ENCODE measurements at regions not wholly inside any gene's neighbourhood (a gene's known extent, or its start where the extent isn't known, plus 50 kb on each side); places are given as distances from the start of the nearest gene placed in this dataset.

DNA sequence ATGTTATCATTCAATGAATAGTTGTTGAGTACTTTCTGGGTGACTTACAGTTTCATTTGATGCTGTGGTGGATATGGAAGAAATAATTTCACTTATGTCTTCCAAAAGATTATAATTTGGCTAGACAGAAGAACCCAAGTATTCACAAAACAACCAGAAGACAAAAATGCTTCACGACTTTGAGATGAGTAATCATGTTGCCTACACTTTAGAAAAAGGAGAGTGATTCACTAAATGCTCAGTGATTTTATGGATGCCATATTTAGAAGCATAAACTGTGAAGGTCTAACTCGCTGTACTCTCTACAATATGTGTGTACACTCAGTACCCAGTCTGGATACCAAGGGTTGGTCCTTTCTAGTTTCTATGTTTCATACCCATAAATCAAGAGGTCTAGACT, 101.3 kb upstream of the E2F7 start:
- POLR2A ChIA-PET: no interaction called here
- H3K4me1 Mint-ChIP-seq (ENCODE audit: low read depth): no peaks in the 10 kb centered on the region
- no peak overlapping the region for H3K27ac ChIP-seq (ENCODE audit: low read depth in 1 of 2, low read length in 2 of 2)

DNA sequence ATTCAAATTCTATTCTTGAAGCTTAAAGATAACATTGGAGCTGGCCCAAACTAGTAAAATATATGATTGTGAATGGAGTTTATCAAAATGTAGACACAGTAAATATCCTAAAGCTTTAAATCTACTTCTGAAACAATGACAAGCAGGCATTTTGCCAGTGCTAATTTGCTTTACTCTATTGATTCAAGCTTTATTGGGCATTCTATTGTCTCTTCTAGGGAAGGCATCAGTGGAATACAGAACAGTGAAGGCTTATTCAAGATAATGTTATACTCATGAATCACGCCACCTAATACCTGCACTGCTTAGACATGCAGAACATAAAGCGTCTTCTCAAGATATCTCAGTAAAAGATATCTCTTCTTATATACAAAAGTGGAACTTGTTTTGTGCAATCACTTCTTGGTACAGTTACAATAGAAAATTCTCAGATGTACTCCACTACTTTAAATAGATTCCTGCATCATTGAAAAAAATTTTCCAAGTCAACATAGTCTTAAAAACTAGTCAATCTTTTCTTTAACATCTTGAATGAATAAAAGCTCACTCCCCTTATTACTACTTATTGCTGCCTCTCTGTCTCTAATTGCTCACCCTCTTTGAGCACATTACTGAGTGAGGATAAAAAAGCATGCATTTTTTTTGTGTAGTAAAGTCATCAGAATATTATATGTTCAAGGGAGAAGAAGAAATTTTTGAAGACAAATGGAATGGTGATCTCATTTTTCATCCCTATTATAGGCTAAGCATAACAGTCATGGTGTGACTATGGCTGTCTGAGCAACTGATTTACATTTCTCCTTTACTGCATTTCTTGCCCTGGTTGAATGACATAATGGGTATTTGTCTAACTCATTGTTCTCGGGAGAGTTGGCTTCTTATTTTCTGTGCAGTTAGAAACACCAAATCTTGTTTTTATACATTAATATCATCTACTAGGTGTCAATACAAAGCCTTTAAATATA, 98.0 kb upstream of the E2F7 start:
- Histone ChIP-seq H3K4me1 (ENCODE audit: insufficient read depth, low read length) (no peaks in the 10 kb centered on the region), H3K27ac (ENCODE audit: low read depth in 1 of 2, low read length in 2 of 2) (no peak overlapping the region), H3K36me3 (ENCODE audit: insufficient read depth, low read length) (no peaks in the 10 kb centered on the region), H3K9me3 (ENCODE audit: control insufficient read depth in 1 of 2, insufficient read depth in 1 of 2, low read length in 2 of 2) (no peaks in the 10 kb centered on the region), H3K4me3 (ENCODE audit: low read length) (no peak overlapping the region), H3K27me3 (ENCODE audit: control insufficient read depth in 1 of 2, insufficient read depth in 2 of 2, low read length in 2 of 2) (no peaks in the 10 kb centered on the region)
- Mint-ChIP-seq H3K36me3 (ENCODE audit: low read depth) (no peaks in the 10 kb centered on the region), H3K4me3 (no peak overlapping the region), H3K9me3 (peaks cover 6% of the 10 kb centered on the region), H3K27ac (no peak overlapping the region), H3K4me1 (ENCODE audit: low read depth) (no peaks in the 10 kb centered on the region), H3K27me3 (no peaks in the 10 kb centered on the region)
- ChIA-PET POLR2A (no interaction called here), CTCF (interaction anchor here (0.6 kb wide), 2 partner anchors 195 to 571 kb away, joined by 3 to 4 read pairs; no protein-coding TSS in a partner anchor)
- ATAC-seq (ENCODE audit: poor library complexity) (no peak), DNase-seq (no peak)
- TF ChIP-seq, protein P1, sequence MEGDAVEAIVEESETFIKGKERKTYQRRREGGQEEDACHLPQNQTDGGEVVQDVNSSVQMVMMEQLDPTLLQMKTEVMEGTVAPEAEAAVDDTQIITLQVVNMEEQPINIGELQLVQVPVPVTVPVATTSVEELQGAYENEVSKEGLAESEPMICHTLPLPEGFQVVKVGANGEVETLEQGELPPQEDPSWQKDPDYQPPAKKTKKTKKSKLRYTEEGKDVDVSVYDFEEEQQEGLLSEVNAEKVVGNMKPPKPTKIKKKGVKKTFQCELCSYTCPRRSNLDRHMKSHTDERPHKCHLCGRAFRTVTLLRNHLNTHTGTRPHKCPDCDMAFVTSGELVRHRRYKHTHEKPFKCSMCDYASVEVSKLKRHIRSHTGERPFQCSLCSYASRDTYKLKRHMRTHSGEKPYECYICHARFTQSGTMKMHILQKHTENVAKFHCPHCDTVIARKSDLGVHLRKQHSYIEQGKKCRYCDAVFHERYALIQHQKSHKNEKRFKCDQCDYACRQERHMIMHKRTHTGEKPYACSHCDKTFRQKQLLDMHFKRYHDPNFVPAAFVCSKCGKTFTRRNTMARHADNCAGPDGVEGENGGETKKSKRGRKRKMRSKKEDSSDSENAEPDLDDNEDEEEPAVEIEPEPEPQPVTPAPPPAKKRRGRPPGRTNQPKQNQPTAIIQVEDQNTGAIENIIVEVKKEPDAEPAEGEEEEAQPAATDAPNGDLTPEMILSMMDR (IDR thresholded peaks at IDR 0.05): no peak
- intact Hi-C loops (cut with DNase I, micrococcal nuclease): no loop called here

More for the DNA sequence above, 101.3 kb upstream of the E2F7 start:
- TF ChIP-seq, protein P1 (IDR thresholded peaks at IDR 0.05): no peak
- H3K4me3 Mint-ChIP-seq: no peak overlapping the region
- no peak for ATAC-seq (ENCODE audit: poor library complexity)
- no peaks in the 10 kb centered on the region for H3K36me3 Mint-ChIP-seq (ENCODE audit: low read depth)
- Histone ChIP-seq H3K4me3 (ENCODE audit: low read length) (no peak overlapping the region), H3K9me3 (ENCODE audit: control insufficient read depth in 1 of 2, insufficient read depth in 1 of 2, low read length in 2 of 2) (no peaks in the 10 kb centered on the region), H3K27me3 (ENCODE audit: control insufficient read depth in 1 of 2, insufficient read depth in 2 of 2, low read length in 2 of 2) (no peaks in the 10 kb centered on the region), H3K36me3 (ENCODE audit: insufficient read depth, low read length) (no peaks in the 10 kb centered on the region), H3K4me1 (ENCODE audit: insufficient read depth, low read length) (no peaks in the 10 kb centered on the region)
- no peaks in the 10 kb centered on the region for H3K27me3 Mint-ChIP-seq
- intact Hi-C loops (cut with DNase I, micrococcal nuclease): no loop called here
- CTCF ChIA-PET: no interaction called here
- H3K9me3 Mint-ChIP-seq: peaks cover 6% of the 10 kb centered on the region
- H3K27ac Mint-ChIP-seq: no peak overlapping the region
- DNase-seq: no peak

DNA sequence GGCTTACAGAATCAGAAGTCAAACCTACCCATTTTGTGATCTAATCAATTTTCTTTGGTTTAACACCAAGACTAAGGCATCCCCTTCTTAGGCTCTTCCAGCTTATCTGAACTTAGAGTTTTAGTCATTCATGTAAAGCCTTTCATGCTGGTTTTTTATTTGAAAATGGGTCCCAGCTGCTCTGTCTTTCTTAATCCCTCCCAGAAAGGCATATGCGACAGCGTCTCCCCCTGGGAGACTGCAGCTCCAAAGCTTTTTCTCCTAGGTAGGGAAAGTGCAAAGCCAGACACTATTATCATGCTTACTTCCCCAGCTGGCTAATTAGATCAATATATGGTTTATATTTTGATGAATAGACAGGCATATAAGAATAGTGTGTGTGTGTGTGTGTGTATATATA, 96.6 kb upstream of the E2F7 start:
- H3K36me3 Mint-ChIP-seq (ENCODE audit: low read depth): no peaks in the 10 kb centered on the region
- intact Hi-C loops (cut with DNase I, micrococcal nuclease): no loop called here
- no peak overlapping the region for H3K27ac Mint-ChIP-seq
- H3K4me3 Mint-ChIP-seq: no peak overlapping the region
- Histone ChIP-seq H3K9me3 (ENCODE audit: control insufficient read depth in 1 of 2, insufficient read depth in 1 of 2, low read length in 2 of 2) (no peaks in the 10 kb centered on the region), H3K27me3 (ENCODE audit: control insufficient read depth in 1 of 2, insufficient read depth in 2 of 2, low read length in 2 of 2) (no peaks in the 10 kb centered on the region), H3K4me3 (ENCODE audit: low read length) (no peak overlapping the region), H3K4me1 (ENCODE audit: insufficient read depth, low read length) (no peaks in the 10 kb centered on the region), H3K36me3 (ENCODE audit: insufficient read depth, low read length) (no peaks in the 10 kb centered on the region), H3K27ac (ENCODE audit: low read depth in 1 of 2, low read length in 2 of 2) (no peak overlapping the region)
- H3K4me1 Mint-ChIP-seq (ENCODE audit: low read depth): no peaks in the 10 kb centered on the region
- H3K9me3 Mint-ChIP-seq: peaks cover 6% of the 10 kb centered on the region
- TF ChIP-seq, protein P1 (IDR thresholded peaks at IDR 0.05): no peak
- H3K27me3 Mint-ChIP-seq: no peaks in the 10 kb centered on the region
- CTCF ChIA-PET: no interaction called here
- POLR2A ChIA-PET: no interaction called here
- no peak for DNase-seq
- no peak for ATAC-seq (ENCODE audit: poor library complexity)

All from CD4-positive, alpha-beta T cell (primary cell).